IPS-20b (cell line): ENCODE measurements at regions not wholly inside any gene's neighbourhood (a gene's known extent, or its start where the extent isn't known, plus 50 kb on each side); places are given as distances from the start of the nearest gene placed in this dataset.

Experiments
- H3K27ac ChIP-seq: one replicate; pipeline ENCODE4 v1.5.1; 2013; ENCODE audit warnings: low read length
- H3K27me3 ChIP-seq: 2 replicates; pipeline ENCODE4 v1.6.1; 2013; ENCODE audit warnings: mild to moderate bottlenecking, low read length, inconsistent platforms; ENCODE audit not compliant: insufficient read depth
- H3K36me3 ChIP-seq: 2 replicates; pipeline ENCODE4 v1.6.1; 2013; ENCODE audit warnings: low read depth, mild to moderate bottlenecking, inconsistent platforms, low read length, moderate library complexity; ENCODE audit not compliant: insufficient read depth
- H3K4me1 ChIP-seq: 2 replicates; pipeline ENCODE4 v1.6.1; 2013; ENCODE audit warnings: mild to moderate bottlenecking, control low read depth, inconsistent platforms, low read length, moderate library complexity; ENCODE audit not compliant: insufficient read depth
- H3K4me3 ChIP-seq: 2 replicates; pipeline ENCODE4 v1.5.1; 2013; ENCODE audit warnings: mild to moderate bottlenecking, low read length, inconsistent platforms
- H3K9ac ChIP-seq: 2 replicates; pipeline ENCODE4 v1.6.1; 2013; ENCODE audit warnings: low read depth, mild to moderate bottlenecking, inconsistent platforms, low read length, moderate library complexity
- H3K9me3 ChIP-seq: 2 replicates; pipeline ENCODE4 v1.6.1; 2013; ENCODE audit warnings: mild to moderate bottlenecking, low read depth, low read length, inconsistent platforms; ENCODE audit not compliant: insufficient read depth

DNA sequence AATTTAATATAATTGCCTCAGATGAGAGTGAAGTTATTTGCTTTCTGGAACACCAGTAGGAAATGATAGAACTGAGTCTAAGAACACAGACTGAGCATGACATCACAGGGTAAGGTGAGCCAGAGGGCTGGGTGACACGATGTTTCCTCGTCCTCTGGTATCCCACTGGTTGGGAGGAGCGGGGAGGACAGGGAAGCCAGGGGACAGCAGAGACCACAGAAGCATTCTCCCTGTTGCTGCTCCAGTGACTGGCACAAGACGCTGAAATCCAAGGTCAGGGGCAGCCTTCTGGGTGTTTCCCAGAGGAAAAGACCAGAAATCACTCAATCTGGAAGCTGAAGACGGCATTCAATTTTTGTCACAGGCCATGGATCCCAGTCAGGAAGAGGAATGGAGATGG lies 363.4 kb upstream of the SOX11 start:
- H3K4me3 ChIP-seq, result no peak overlapping the region
- no peaks in the 10 kb centered on the region for H3K27me3 ChIP-seq
- H3K4me1 ChIP-seq, result no peaks in the 10 kb centered on the region
- H3K9ac ChIP-seq, result no peak overlapping the region
- H3K36me3 ChIP-seq, result no peaks in the 10 kb centered on the region
- no peak overlapping the region for H3K27ac ChIP-seq
- H3K9me3 ChIP-seq, result no peaks in the 10 kb centered on the region

DNA sequence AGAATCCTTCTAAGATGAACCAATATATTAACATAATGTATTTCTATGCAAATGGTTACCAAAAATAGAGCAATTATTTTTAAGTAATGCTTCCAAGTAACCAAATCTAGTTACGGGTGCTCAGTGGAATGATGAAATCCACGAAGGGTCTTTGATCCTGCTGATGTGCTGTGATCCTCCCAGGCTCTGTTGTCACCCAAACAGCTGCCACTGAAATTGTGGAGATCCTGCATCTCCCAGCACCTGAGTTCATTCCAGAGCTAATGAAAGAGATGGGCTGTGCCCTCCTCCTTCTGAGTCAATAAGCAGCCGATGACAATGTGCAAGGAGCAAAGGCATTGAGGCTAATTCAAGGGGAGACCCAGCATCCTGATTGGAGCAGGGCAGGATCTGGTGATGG lies 362.4 kb upstream of the SOX11 start:
- no peaks in the 10 kb centered on the region for H3K4me1 ChIP-seq
- H3K4me3 ChIP-seq, result no peak overlapping the region
- no peaks in the 10 kb centered on the region for H3K36me3 ChIP-seq
- no peaks in the 10 kb centered on the region for H3K27me3 ChIP-seq
- H3K27ac ChIP-seq, result no peak overlapping the region
- no peak overlapping the region for H3K9ac ChIP-seq
- H3K9me3 ChIP-seq, result no peaks in the 10 kb centered on the region

DNA sequence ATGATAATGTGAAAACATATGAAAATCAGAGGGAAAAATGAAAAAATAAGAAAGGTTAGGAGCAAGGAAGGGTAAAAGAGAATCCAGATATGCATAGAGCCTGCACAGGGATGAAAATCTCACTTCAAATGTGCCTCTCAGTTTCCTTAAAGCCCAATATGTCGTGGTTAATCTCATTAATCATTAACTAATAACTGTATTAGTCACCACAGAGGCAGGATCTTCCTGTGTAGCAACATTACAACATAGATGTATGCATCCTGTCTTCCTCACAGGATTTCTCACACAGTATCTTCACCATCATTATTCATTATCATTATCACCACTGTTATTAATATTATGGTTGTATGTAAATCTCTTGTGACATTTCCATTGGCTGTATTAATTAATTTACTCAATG lies 361.2 kb upstream of the SOX11 start:
- Histone ChIP-seq H3K36me3 (no peaks in the 10 kb centered on the region), H3K9me3 (no peaks in the 10 kb centered on the region), H3K27ac (no peak overlapping the region), H3K4me1 (no peaks in the 10 kb centered on the region), H3K9ac (no peak overlapping the region), H3K27me3 (no peaks in the 10 kb centered on the region), H3K4me3 (no peak overlapping the region)

DNA sequence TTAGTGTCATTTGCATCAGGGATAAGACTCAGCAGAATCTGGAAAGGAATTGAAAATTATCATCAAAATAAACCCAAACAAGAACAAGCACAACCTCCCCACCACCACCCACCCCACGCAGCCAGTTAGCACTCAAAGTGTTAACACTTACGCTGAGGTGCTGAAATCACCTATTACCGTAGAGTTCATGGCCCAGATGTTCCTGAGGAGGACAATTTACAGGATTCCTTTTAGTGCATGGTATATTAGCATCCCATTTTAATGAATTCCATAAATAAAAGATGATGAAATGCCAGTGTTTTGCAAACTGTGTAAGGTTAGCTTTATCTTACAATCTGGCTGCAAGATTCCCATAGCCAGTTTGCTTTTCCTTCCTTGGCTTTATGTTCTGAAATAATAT lies 359.3 kb upstream of the SOX11 start:
- H3K9me3 ChIP-seq, result no peaks in the 10 kb centered on the region
- no peak overlapping the region for H3K9ac ChIP-seq
- no peaks in the 10 kb centered on the region for H3K27me3 ChIP-seq
- H3K4me3 ChIP-seq, result no peak overlapping the region
- H3K36me3 ChIP-seq, result no peaks in the 10 kb centered on the region
- H3K27ac ChIP-seq, result no peak overlapping the region
- H3K4me1 ChIP-seq, result no peaks in the 10 kb centered on the region

DNA sequence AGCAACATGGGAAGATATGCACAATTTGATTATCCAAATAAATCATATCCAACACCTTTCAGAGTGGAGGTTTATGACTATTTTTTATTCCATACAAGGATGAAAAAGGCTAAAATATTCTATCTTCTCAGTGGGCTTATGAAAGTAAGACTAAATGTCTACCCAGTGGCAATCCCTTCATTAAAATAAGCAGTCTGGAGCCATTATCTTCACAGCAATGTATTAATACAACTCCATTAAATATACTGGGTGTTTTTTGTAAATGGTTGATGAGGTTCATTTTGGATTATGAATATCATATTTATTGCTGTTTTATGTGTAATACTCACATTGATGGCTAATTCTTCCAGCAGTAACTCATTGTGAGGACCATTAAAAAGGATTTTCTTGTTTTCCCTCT lies 352.7 kb upstream of the SOX11 start:
- Histone ChIP-seq H3K36me3 (no peaks in the 10 kb centered on the region), H3K27ac (no peak overlapping the region), H3K9me3 (no peaks in the 10 kb centered on the region), H3K9ac (no peak overlapping the region), H3K4me3 (no peak overlapping the region), H3K4me1 (no peaks in the 10 kb centered on the region), H3K27me3 (no peaks in the 10 kb centered on the region)

DNA sequence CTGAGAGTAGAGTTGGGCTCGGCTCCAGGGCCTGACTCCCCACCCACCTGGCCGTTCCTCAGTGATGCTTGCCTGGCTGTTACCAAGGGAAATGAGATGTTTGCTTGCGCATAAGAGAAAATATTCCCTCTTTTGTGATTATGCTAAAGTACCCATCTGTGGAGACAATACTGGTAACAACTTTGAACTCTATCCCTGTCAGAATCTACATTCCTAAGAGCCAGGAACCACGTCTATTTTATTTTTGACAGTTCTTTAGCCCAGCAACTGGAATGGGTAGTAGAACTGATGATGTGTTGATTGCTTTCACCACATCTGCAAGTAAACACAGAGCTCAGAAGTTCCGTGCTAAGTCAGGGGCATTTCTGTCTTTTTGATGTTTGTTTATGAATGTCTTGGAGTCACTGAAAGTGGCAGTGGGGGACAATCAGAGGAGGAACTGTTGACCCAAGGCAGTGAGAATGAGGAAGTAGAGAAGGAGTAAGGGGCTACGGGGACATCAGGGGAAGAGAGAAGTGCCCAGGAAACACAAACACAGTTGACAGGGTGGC lies 348.3 kb upstream of the SOX11 start:
- no peak overlapping the region for H3K9ac ChIP-seq
- no peak overlapping the region for H3K27ac ChIP-seq
- no peaks in the 10 kb centered on the region for H3K9me3 ChIP-seq
- no peaks in the 10 kb centered on the region for H3K27me3 ChIP-seq
- no peaks in the 10 kb centered on the region for H3K36me3 ChIP-seq
- no peaks in the 10 kb centered on the region for H3K4me1 ChIP-seq
- no peak overlapping the region for H3K4me3 ChIP-seq

DNA sequence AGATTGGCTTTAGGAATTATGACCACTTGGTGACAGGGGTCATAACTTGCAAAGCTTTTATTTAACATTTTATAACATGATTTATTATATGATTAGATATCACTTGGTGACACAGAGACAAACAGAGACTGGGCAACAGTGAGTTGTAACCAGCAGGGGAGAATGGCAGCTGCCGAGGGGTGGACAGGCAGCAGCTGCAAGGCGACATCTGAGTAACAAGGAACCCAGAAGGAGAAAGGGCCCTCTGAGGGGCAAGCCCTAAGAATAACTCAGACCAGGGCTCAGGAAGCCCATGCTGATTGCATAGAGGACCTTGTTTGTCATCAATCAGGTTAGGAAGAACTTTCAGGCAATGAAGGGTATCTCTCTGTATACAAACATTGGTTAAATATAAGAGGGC lies 339.9 kb upstream of the SOX11 start:
- no peaks in the 10 kb centered on the region for H3K27me3 ChIP-seq
- H3K9me3 ChIP-seq, result no peaks in the 10 kb centered on the region

DNA sequence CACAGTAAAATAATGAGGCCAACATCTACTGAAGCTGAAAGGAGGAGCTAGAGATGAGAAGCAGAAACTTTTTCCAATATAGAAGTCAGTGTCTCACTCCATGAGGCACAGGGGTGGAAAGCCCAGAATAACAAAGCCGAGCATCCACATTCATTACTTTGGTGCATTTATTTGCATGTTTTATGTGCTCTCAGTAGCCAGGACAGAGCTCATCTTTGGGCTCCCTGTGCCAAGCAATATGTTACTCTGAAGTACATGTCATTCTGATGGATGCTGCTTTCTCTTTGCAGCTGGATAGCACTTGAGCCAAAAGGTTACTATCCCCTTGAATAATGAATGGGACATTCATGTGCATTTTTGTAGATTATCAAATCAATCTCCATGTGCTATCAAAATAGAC lies 338.6 kb upstream of the SOX11 start:
- no peaks in the 10 kb centered on the region for H3K27me3 ChIP-seq
- no peak overlapping the region for H3K4me3 ChIP-seq
- no peak overlapping the region for H3K9ac ChIP-seq
- H3K27ac ChIP-seq, result no peak overlapping the region
- no peaks in the 10 kb centered on the region for H3K36me3 ChIP-seq
- no peaks in the 10 kb centered on the region for H3K4me1 ChIP-seq
- H3K9me3 ChIP-seq, result no peaks in the 10 kb centered on the region

More for the DNA sequence above, 339.9 kb upstream of the SOX11 start:
- Histone ChIP-seq H3K4me1 (no peaks in the 10 kb centered on the region), H3K9ac (no peak overlapping the region), H3K4me3 (no peak overlapping the region), H3K36me3 (no peaks in the 10 kb centered on the region), H3K27ac (no peak overlapping the region)

DNA sequence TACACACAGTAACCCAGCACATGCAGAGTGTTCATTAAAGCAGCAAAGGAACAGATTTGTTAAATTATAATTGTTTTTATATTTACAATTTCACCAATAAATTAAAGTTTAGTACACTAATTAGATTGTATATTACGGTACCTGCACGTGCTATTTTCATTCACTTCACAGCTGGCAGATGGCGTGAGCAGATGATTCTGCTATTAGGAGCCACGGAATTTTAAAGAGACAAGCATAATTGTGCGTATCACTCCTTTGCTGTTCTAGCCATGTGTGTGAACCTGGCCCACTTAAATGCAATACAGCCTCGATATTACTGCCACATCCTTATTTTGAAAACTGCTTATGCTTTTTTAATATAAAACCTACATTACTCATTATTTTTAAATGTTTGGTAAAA lies 332.8 kb upstream of the SOX11 start:
- Histone ChIP-seq H3K36me3 (no peaks in the 10 kb centered on the region), H3K9ac (no peak overlapping the region), H3K4me3 (no peak overlapping the region), H3K27ac (no peak overlapping the region), H3K9me3 (no peaks in the 10 kb centered on the region), H3K27me3 (no peaks in the 10 kb centered on the region), H3K4me1 (no peaks in the 10 kb centered on the region)

DNA sequence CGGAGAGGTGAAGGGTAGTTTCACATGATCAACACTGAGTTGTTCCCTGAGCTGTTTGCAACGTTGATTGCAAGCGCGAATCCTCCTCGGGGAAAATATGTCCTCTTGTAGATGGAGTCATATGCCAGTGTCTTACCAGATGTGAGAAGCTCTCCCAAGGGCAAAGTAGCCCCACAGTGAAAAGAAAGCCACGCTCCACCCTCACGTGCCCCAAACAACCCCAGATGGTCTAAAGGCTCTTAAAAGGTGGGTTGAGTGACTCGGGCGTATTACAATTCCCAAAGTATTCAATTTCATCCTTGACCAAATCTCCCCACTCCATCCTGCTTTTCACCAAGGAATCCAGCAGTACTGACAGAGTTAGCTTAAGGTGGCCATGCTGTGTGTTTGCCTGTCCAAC lies 332.1 kb upstream of the SOX11 start:
- Histone ChIP-seq H3K27ac (no peak overlapping the region), H3K9ac (no peak overlapping the region), H3K4me1 (no peaks in the 10 kb centered on the region), H3K4me3 (no peak overlapping the region), H3K36me3 (no peaks in the 10 kb centered on the region), H3K9me3 (no peaks in the 10 kb centered on the region), H3K27me3 (no peaks in the 10 kb centered on the region)

DNA sequence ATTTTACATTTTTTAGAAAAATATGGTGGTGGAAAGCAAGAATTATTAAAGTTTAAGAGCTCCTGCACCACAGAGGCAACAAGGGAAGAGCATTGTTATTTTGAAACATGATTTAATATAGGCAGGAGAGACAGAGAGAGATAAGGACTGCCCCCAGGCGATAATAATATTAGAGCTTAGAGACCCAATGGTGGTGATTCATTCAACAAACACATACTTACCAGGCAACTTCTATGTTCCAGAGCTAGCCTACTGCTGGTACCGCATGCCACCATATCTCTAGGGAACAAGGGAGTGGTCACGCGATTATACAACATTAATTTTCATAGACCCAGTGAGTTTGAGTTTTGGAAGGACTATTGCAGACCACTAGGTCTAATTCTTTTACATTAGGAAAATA lies 327.8 kb upstream of the SOX11 start:
- Histone ChIP-seq H3K4me1 (no peaks in the 10 kb centered on the region), H3K4me3 (no peak overlapping the region), H3K27me3 (no peaks in the 10 kb centered on the region), H3K9ac (no peak overlapping the region), H3K36me3 (no peaks in the 10 kb centered on the region), H3K9me3 (no peaks in the 10 kb centered on the region), H3K27ac (no peak overlapping the region)

DNA sequence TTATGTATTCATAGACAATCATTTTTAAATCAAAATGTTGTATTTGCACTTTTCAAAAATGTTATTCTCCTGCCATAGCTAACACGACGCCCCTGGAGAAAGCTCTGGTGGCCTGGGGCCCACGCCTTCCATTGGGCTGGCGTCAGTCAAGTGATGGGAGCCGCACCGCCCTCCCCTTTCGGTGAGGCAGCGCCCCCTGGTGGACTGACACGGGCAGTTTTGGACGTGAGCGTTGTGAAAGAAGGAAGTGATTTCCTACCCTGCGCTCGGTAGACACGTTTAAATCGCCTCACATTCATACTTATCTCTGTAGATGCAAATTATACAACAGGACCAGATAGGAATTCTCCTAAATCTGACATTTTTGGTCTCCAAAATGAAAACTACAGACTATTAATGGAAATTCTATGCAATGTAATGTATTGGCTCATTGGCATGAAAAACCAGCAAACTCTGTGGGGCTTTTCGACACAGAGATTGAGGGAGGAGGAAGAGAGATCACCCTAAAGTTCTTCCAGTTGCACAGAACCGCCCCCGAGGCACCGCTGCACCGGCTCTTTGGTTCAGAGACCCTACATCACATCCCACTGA lies 326.2 kb upstream of the SOX11 start:
- no peaks in the 10 kb centered on the region for H3K4me1 ChIP-seq
- no peak overlapping the region for H3K9ac ChIP-seq
- no peaks in the 10 kb centered on the region for H3K27me3 ChIP-seq
- H3K27ac ChIP-seq, result no peak overlapping the region
- no peak overlapping the region for H3K4me3 ChIP-seq
- no peaks in the 10 kb centered on the region for H3K36me3 ChIP-seq
- H3K9me3 ChIP-seq, result no peaks in the 10 kb centered on the region
